ENCODE measurements at regions not wholly inside any gene's neighbourhood (a gene's known extent, or its start where the extent isn't known, plus 50 kb on each side); places are given as distances from the start of the nearest gene placed in this dataset.
A peak's percentile ranks its signal among the peaks of the same experiment; 100 is the strongest.

DNA sequence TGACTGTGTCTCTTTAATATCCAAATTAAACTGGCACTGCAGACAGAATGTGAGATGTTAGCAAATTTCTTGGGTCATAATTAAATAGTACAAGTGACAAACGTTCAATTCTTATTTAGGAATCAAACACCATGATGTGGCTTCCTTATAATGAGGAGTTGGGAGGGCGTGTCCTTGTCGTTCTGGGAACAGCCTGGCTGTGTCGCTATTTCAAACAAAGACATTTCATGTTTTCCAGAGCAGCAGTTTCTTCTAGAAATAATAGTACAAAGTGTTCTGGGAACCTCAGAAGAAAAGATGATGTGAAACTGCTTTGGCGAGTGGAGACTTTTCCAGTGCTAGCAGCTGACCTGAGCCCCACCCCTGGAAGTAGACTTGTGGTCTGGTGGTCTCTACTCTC is 301.7 kb upstream of the N4BP1 start:
- no peaks in the 10 kb centered on the region for H3K4me1 ChIP-seq
- intact Hi-C loops (cut with micrococcal nuclease), result no loop called here
- peaks cover 48% of the 10 kb centered on the region for H3K27me3 ChIP-seq (ENCODE audit: low read depth)
- DNase-seq, result no peak
- no peaks in the 10 kb centered on the region for H3K36me3 ChIP-seq
- TF ChIP-seq, protein P1, sequence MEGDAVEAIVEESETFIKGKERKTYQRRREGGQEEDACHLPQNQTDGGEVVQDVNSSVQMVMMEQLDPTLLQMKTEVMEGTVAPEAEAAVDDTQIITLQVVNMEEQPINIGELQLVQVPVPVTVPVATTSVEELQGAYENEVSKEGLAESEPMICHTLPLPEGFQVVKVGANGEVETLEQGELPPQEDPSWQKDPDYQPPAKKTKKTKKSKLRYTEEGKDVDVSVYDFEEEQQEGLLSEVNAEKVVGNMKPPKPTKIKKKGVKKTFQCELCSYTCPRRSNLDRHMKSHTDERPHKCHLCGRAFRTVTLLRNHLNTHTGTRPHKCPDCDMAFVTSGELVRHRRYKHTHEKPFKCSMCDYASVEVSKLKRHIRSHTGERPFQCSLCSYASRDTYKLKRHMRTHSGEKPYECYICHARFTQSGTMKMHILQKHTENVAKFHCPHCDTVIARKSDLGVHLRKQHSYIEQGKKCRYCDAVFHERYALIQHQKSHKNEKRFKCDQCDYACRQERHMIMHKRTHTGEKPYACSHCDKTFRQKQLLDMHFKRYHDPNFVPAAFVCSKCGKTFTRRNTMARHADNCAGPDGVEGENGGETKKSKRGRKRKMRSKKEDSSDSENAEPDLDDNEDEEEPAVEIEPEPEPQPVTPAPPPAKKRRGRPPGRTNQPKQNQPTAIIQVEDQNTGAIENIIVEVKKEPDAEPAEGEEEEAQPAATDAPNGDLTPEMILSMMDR (IDR thresholded peaks at IDR 0.05; ENCODE audit: borderline replicate concordance), result peak; percentile 48
- no peak overlapping the region for H3K4me3 ChIP-seq
- H3K27ac ChIP-seq (replicated peaks), result no peak overlapping the region
- H3K9me3 ChIP-seq (replicated peaks), result no peaks in the 10 kb centered on the region

DNA sequence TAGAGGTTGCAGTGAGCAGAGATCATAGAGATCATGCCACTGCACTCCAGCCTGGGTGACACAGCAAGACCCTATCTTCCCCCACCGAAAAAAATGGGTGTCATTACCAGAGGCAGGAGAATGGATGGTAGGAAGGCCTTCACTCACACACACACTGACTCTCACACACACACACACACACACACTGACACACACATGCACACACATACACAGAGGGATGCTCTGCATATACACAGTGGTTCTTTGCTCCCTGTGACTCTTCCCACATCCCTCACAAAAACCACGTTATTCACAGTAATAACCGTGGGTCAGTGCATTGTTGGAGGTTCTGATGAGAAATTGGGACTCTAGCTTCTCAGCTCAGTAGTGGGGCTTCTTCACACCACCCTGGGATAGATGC is 300.2 kb upstream of the N4BP1 start:
- Histone ChIP-seq H3K36me3 (no peaks in the 10 kb centered on the region), H3K4me3 (no peak overlapping the region), H3K27ac (replicated peaks) (no peak overlapping the region), H3K27me3 (ENCODE audit: low read depth) (peaks cover 63% of the 10 kb centered on the region), H3K9me3 (replicated peaks) (no peaks in the 10 kb centered on the region), H3K4me1 (no peaks in the 10 kb centered on the region)
- intact Hi-C loops (cut with micrococcal nuclease), result no loop called here
- no peak for DNase-seq
- TF ChIP-seq, protein P1 (IDR thresholded peaks at IDR 0.05; ENCODE audit: borderline replicate concordance), result no peak

DNA sequence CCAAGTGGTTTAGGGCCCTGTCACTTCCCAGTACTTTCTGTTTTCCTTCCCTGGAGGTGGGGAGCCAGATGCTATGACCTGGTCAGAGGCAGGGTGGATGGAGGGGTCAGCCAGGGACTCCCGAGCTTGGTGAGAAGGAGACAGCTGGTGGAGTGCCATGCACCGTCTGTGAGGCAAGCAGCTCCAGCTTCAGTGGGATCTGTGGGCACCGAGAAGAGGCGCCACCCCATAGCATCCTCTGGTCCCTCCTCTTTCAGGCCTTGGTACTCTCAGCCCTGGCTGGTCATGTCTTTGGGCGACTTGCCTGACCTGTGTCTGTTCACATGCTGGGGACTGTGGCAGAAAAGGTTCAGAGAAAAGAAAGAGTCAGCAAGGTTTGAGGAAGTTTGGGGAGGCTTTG is 299.3 kb upstream of the N4BP1 start:
- Histone ChIP-seq H3K9me3 (replicated peaks) (no peaks in the 10 kb centered on the region), H3K4me1 (no peaks in the 10 kb centered on the region), H3K27me3 (ENCODE audit: low read depth) (peaks cover 72% of the 10 kb centered on the region), H3K36me3 (no peaks in the 10 kb centered on the region), H3K27ac (replicated peaks) (no peak overlapping the region), H3K4me3 (no peak overlapping the region)
- no peak for DNase-seq
- intact Hi-C loops (cut with micrococcal nuclease), result no loop called here
- TF ChIP-seq, protein P1 (IDR thresholded peaks at IDR 0.05; ENCODE audit: borderline replicate concordance), result no peak

DNA sequence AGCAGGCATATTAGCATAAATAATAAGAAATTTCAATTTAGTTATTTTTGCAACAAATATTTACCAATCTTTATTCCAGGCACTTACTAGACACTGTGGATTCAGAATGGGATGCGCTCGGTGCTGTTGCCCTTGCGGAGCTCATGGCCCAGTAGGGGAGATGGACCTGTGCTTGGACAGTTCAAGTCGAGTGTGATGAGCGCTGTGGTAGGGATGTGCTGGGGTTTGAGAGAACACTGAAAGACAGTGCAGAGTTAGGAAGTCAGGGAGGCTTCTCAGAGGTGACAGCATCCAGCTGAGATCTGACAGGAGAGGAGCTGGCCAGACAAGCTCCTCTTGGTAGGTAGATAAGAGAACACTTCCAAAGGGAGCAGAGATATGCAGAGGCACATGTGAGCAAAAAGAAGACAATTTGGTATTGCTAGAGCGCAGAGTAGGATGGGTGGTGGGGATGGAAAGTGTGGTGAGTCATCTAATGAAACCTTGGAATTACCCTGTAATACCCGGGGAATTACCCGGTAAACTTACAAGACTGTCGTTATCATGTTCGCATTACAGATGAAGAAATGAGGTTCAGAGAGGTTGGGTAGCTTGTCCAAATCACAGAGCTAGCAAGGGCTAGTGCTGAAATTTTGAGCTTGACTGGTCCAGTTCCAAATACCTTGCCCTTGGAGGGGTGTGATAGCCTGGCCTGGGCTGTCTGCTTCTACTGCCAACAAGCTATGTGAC is 298.1 kb upstream of the N4BP1 start:
- no peaks in the 10 kb centered on the region for H3K36me3 ChIP-seq
- no peak for DNase-seq
- H3K27me3 ChIP-seq (ENCODE audit: low read depth), result peaks cover 70% of the 10 kb centered on the region
- H3K4me1 ChIP-seq, result no peaks in the 10 kb centered on the region
- H3K4me3 ChIP-seq, result no peak overlapping the region
- H3K9me3 ChIP-seq (replicated peaks), result no peaks in the 10 kb centered on the region
- intact Hi-C loops (cut with micrococcal nuclease), result no loop called here
- TF ChIP-seq, protein P1 (IDR thresholded peaks at IDR 0.05; ENCODE audit: borderline replicate concordance), result no peak
- no peak overlapping the region for H3K27ac ChIP-seq (replicated peaks)

DNA sequence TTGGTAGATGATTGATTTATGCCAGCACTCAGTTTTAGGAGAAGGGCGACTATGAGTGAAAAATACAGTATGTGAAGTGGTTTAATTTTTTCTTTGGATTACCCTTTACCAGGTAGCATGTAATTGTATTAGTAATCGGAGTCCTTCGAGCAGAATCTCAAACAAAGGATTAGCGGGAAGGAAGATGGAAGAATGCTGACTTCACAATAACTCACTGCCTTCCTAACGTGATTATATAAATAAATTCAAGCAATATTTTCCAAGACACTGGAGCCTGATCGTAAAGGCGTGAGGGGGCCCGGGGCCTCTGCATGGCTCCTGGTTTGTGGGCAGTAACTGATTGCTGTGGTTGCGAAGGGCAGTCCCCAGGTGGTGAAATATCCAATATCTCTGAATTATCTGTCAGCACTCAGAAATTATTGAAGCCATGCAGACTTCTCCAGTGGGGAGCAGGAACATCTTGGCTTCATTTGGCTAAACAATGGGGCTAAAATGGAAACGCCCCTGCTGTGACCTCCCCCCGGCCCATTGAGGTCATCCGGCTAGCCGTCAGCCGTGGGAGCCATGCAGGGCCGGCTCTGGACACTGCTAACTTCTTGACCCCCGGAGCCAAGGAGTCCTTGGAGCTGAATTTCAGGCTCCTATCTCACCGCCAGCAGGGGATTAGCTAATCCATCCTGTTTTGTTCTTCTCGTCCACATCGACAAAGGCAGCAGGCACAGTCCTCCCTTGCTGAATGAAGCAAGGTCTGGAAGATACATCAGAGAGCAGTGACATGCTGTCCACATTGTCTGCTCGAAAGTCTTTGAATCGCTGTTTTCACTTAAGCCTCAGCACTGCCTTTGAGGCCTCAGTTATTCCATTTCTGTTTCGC is 295.9 kb upstream of the N4BP1 start:
- H3K27ac ChIP-seq (replicated peaks), result no peak overlapping the region
- DNase-seq, result no peak
- intact Hi-C loops (cut with micrococcal nuclease), result no loop called here

More for the DNA sequence above, 295.9 kb upstream of the N4BP1 start:
- Histone ChIP-seq H3K4me3 (no peak overlapping the region), H3K36me3 (no peaks in the 10 kb centered on the region), H3K4me1 (no peaks in the 10 kb centered on the region), H3K27me3 (ENCODE audit: low read depth) (peaks cover 73% of the 10 kb centered on the region), H3K9me3 (replicated peaks) (no peaks in the 10 kb centered on the region)
- TF ChIP-seq, protein P1 (IDR thresholded peaks at IDR 0.05; ENCODE audit: borderline replicate concordance), result no peak

All from left ventricle myocardium inferior (tissue), 1 donor.